GM21360 (cell line): ENCODE measurements at regions not wholly inside any gene's neighbourhood (a gene's known extent, or its start where the extent isn't known, plus 50 kb on each side); places are given as distances from the start of the nearest gene placed in this dataset.
"Not testable (repeated sequence)": the region's sequence is repeated elsewhere in the genome, so short reads cannot be mapped to it uniquely, and the experiment has no call there.

Experiments used
- ATAC-seq: cut with Tn5 transposase; IDR thresholded peaks from one replicate; pipeline ENCODE4 v1.9.1; 2021; ENCODE audit warnings: mild to moderate bottlenecking, moderate library complexity; ENCODE audit not compliant: unreplicated experiment

DNA sequence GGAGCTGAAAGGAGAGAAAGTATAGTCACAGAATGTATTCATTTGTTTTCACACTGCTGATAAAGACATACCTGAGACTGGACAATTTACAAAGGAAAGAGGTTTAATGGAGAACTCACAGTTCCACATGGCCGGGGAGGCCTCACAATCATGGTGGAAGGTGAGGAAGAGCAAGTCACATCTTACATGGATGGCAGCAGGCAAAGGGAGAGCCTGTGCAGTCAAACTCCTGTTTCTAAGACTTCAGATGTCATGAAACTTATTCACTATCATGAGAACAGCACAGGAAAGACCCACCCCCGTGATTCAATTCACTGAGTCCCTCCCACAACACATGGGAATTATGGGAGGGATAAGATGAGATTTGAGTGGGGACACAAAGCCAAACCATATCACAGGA lies 224.7 kb downstream of the LNPK start:
- ATAC-seq = not testable (repeated sequence)

DNA sequence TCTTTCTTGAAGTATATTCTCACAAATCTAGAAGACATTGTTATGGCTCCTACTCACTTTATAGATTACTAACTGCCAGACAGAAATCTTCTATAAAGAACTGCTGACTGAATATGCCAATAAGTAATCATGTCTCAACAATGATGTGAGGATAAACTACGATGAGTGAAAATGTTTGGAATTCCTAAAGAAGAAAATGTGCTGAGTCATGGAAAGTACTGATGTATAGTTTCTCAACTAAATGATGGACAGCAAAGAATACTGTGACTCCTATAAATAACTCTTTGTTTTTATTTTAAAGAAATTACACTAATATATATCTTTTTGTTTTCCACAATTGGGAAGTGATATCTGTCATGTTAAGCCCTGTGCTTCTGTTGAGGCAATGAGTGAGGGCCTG lies 232.9 kb downstream of the LNPK start:
- ATAC-seq = no peak

DNA sequence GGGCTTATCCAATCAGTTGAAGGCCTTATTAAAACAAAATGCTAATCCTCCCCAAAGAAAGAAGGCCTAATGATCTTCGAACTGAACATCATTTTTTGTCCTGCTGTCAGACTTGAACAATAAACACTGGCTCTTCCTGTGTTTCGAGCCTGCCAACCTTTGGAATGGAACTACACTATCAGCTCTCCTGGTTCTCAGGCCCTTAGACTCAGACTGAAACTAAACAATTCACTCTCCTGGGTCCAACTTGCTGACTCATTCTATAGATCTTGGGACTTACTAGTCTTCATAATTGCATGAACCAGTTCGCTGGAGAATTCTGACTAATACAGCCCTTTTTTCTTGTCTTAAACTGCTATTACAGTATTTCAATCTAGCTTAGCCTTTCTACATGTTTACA lies 235.2 kb downstream of the LNPK start:
- ATAC-seq = no peak

DNA sequence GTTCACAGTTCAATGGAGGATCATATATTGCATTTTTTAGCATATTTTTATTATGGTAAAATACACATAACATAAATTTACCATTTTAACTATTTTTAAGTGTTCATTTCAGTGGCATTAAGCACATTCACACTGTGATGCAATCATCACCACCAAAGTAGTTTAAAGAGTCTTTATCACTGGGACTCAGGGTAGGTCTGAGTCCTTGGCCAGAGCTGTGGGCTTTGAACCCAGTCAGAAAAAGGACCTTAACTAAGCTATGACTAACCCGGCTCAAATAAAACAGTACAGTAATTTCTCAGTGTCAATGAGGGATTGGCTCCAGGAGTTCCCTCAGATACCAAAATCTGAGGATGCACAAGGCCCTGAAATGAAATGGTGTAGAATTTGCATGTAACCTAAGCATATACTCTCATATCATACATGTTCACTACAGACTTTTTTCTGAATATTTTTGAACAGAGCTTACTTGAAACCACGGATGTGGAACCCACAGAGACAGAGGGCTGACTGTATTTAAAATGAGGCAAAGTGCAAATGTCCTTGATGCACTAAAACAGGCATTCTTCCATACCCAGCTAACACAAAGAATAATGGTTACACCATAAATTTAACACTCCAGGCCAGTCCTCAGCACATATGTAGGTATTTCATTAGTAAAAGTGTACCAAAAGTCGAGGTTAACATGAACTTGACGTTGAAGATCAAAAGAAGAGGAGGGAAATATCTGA lies 246.2 kb downstream of the LNPK start:
- ATAC-seq = no peak

DNA sequence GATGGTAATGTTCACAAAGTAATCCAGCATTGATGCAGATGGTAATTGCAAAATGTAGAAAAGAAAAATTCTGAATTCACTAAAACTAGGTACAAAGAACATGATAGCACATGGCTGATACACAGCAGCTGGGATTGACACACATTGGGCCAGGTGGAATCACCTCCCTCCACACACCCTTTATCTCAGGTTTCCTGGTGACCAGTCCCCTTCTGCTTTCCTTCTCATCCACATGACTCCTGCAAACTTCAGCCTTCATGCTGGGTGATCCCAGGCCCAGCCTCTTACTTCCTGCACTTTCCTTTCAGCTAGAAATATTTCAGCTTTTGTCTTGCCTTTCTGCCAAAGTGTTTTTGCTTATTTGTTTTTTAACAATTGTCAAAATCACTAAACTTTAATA lies 246.9 kb downstream of the LNPK start:
- no peak for ATAC-seq

DNA sequence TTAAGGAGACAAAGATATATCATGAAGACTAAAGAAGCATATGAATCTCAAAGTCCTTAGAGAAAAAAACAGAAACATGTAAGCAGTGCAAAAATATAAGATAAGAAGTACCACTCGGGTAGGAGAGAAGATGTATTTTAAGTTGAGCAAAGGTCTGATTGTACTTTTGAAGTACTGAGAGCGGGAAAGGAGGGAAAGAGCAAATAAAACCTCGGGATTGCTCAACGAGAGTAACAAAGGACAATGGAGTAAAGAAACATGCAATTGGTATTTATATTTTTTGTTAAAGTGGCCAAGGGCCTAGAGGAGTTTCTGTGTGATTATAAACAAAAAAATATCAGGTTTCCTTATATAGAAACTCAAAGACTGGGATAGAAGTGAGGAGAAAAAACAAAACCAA lies 251.9 kb downstream of the LNPK start:
- ATAC-seq = no peak

DNA sequence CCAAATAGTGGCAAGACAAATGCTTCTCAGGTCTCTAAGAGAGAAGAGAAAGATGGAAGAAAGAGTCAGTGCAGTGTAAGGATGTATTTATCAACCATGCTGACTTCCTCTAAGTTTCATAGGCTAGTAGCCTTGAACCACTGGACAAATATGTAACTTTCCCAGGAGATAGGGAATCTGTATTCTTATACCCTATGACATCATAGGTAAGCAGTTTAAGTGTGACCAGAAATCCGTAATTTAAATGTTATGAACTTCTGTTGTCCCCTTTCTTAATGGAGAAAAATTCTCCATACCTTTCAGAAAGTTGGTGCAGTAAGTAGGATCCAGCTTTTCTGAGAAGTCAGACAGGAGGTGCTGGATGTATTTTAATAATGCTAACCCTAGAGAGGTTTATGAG lies 256.2 kb downstream of the LNPK start:
- ATAC-seq = no peak

DNA sequence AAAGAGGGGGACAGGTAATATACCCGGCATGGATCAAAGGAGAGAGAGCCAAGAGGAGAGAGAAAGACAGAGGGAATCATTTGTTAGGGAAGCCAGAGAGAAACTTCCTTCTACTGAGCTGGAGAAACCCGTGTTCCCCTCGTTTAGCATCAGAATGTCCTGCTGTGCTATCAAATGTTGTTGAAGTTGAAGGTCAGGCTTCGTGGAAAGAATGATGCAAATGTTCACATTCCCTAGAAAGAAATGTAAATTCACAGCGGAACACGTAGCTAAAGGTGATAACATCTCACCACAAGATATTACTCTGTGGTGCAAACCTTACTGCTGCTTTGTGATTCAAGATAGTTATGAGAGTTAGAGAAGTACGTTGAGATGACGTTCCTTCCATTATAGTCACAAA lies 258.1 kb downstream of the LNPK start:
- ATAC-seq = no peak

DNA sequence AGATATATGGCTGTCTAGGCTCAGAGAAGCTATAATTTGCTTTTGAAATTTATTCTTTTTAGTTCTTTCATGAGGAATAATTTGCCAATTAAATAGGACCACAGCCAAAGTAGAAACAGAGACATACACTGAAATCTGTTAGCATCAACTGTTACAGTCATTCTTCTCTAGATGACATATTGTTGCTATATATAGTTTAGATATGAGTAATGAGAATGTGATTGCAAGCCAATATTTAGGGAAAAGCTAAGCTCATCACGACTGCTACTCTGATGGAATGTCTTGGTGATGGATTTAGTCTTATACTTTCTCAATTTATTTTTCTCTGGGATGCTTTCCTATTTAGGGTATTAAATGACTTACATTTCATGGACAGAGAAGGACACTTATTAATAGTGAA lies 259.1 kb downstream of the LNPK start:
- ATAC-seq = no peak

DNA sequence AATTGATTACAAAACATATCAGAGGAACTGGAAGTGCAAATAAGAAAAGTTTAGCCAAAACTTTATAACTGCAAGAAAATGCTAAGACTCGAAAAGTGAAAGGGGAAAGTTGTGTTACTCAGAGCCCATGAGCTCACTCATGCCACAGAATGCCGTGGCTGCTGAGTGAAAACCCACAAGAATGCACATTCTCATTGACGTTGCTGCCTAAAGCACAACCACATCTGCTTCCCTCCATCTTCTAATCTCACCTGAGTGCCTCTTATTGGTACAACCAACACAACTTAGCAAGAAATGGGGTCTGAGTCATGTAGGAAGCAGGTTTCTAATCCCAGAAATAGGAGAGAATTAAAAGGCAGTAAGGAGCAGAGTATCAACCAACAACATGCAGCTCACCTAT lies 259.7 kb downstream of the LNPK start:
- no peak for ATAC-seq

DNA sequence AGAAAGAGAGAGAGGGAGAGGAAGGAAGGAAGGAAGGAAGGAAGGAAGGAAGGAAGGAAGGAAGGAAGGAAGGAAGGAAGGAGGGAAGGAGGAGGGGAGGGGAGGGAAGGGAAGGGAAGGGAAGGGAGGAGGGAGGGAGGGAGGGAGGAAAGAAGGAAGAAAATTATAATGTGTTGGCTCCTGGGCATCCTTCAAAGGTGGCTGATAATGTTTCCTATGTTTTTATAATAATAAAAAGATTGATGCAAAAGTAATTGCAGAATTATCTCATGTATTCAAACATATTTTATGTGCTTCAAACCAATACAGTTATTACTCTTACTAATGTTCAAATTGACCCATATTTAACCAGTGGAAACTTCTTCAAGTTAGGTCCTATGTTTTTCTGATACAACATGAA lies 260.9 kb downstream of the LNPK start:
- ATAC-seq = no peak

DNA sequence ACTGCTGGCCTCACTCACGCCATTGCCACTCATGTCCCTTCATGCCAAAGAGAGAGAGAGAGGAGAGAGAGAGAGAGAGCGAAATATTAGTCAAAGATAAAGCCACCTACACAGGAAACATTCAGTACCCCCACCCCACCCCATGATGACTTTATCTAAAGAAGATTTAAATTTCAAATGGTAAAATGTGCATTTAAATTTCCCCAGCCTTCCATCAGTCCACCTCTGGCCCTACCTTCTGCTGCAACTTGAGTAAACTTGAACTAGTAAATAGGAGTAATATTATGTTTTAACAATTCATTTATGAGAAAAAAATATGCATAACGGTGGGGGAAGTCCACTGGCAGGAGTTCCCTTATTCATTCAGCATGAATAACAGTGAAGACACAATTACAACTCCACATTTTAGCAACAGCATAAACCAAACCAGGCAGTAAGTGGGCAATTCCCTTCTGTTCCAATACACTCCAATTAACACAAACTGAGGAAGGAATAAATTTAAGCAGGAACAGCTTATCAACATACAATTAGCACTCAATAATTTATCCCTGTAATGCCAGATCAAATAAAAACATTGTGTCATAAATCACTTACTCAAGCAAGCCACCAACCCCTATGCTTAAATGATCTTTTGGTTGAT lies 264.2 kb downstream of the LNPK start:
- ATAC-seq = no peak

DNA sequence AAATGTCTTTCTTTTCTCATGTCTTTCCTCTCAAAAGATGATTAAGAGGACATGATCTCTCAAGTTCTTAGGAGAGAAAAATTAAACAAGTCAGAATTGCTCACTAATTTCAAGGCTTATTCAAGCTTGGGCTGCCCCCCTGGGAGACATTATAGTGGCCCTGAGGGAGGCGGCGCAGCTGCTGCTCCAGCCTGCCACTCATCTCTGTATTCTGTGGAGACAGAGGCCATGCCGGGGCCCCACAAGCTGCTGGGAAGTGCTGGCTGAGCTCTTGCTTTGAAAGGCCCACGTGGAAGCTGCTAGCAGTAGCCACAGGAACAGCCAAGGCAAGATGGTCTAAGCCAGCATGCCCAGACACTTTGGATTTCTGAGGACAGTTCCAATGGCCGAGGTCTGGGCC lies 267.4 kb downstream of the LNPK start:
- ATAC-seq = no peak

DNA sequence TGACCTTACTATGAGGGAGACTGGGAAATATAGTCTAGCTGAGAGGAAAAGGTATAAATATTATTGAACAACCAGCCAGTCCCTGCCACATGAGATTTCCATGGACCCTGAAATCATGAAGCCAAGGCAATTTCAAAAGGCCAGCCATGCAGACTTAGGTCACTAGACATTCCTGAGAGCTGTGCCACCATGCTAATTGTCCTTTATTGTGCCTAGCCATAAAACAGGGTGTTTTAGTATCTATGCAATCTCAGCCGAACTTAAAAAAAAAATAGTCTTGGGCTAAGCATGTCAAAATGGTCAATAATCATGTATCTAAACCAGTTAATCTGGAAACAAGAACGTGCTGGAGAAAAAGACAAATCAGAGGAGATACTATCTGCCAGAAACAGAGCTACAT lies 269.5 kb downstream of the LNPK start:
- no peak for ATAC-seq

DNA sequence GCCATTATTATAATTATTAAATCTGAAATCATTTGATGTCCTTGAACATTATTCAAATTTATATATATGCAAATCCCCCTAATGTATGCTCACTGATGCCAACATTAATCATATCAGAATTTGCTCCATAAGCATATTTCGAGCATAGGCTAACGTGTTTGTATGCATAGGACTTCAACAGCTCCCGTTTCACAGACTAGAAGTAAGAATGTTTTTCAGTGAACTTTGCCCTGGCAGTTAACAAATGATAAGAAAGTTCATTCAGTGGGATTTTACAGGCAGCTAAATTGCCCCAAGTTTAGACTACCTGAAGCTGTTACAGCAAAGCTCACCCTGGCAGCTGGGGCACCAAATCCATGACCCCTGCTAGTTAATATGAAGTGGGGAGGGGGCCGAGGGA lies 272.0 kb downstream of the LNPK start:
- ATAC-seq = no peak

DNA sequence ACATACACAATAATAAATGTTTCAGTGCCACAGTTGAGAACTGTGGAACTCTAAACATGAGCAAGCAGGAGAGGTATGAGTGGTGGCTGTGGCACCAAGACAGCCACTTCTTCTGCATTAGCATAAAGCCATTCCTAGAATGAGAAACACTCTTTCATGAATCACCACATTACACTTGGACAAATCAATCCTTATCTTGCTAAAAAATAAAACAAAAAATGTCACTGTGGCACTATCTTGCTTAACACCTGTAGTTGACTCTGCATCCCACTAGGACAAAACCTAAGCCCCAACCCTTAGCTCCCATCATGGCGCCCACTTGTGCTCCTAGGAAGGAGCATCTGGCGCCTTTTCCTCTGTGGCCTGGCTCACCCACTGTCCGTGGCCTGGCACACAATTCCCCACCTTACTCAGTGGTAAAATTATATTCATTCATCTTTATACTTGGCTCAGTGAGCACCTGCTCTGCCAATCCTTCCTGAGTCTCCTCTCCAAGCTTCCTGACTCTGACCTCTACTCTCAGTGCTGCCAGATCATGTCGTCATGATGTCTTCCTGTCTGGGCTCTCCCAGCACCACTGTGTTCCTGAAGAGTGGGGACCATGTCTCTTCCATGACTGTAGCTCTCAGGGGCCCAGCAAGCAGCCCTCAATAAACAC lies 272.9 kb downstream of the LNPK start:
- no peak for ATAC-seq

DNA sequence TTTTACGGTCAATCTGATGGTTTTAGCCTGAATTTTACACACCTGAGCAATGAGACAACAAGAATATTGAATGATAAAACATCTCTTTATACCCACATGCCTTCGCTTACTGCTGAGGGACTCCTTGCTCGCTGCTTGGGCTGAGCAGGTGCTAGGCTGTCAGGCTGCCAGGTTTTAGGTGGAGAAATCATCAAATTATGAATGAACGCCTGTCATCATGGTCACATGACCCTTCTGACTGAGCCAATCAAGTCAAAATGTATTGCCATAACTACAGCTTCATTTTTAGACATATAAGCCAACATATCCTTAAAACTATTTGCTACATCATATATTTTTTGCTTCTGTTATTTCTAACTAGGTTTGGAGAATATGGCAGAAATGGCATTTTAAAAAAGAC lies 274.0 kb downstream of the LNPK start:
- ATAC-seq = no peak

DNA sequence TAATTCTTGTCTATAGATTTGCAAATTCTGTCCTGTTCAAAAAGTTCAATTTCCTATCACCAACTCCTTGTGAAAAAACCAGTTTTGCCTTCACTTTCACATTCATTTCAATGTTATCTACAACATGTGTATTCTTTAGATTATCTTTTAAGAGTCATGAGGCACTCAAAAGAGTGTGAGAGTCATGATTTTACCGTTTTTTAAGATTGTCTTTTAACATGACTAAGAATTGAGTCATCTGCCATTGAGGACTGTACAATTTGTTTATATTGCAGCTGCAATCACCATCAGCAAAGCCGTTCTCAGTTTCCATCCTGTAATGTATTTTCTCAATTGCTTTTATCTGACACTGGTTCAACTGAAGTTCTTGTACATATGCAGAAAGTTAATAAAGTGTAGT lies 275.8 kb downstream of the LNPK start:
- ATAC-seq = no peak

DNA sequence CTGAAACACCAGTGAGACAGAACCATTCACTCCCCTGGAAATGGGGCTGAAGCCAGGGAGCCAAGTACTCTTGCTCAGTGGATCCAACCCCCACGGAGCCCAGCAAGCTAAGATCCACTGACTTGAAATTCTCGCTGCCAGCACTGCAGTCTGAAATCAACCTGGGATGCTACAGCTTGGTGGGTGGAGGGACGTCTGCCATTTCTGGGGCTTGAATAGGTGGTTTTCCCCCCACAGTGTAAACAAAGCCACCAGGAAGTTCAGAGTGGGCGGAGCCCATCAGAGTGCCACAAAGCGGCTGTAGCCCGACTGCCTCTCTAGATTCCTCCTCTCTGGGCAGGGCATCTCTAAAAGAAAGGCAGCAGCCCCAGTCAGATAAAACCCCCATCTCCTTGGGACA lies 292.8 kb downstream of the LNPK start:
- no peak for ATAC-seq

DNA sequence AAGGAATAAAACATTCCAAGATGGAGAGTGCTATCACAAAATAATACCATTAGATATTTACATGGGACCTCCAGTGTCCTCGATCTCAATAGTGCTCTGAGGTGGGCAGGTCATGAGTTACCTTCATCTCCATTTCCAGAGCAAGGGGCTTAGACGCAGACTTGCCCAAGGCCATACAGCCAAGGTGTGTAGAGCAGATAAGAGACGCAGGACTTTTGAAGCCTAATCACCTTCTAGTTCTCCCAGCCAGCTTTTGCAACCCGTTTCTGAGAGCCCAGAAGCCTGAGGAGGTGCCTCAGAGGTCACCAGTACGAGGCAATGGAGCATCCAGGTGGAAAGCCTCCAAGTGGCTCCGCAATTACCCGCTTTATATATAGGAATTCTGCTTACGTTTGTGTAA lies 294.7 kb downstream of the LNPK start:
- no peak for ATAC-seq

DNA sequence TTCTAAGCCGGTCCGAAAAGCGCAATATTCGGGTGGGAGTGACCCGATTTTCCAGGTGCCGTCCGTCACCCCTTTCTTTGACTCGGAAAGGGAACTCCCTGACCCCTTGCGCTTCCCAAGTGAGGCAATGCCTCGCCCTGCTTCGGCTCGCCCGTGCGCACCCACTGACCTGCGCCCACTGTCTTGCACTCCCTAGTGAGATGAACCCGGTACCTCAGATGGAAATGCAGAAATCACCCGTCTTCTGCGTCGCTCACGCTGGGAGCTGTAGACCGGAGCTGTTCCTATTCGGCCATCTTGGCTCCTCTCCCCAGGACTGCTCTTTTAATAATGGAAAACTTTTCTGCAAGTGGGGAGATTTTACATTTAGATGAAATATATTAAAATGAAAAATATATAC lies 297.5 kb downstream of the LNPK start:
- ATAC-seq = not testable (repeated sequence)

DNA sequence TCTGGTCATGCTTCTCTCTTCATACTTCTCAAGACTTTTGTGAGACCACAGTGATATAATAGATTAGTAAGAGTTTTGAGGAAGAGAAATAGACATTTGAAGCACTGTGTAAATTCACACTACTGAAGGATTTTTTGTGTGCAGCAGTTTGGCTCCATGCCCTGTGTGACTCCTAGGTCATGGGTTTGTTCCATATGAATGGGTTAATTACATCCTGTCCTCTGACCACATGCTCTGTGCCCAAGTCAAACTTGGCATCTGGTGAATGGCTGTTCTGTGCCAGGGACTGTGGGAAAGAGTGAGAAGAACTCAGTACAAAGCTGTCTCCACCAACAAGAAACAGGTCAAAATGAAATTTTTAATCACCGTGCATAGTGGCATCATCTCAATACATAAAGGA lies 304.0 kb downstream of the LNPK start:
- ATAC-seq = no peak
